Loucy (cell line): ENCODE measurements at regions not wholly inside any gene's neighbourhood (a gene's known extent, or its start where the extent isn't known, plus 50 kb on each side); places are given as distances from the start of the nearest gene placed in this dataset.

Source experiments
- H2AFZ ChIP-seq: fragments of 200-600 bp; sonication (generic); 2 replicates; pipeline ENCODE4 v1.6.0; 2016; ENCODE audit warnings: antibody characterized with exemption, mild to moderate bottlenecking, low read length, moderate library complexity
- H3F3A ChIP-seq: fragments of 200-600 bp; 2 replicates; pipeline ENCODE4 v1.6.0; 2016; ENCODE audit warnings: antibody characterized with exemption, low read depth, mild to moderate bottlenecking
- H3K27me3 ChIP-seq: fragments of 200-600 bp; sonication (generic); 2 replicates; pipeline ENCODE4 v1.6.1; 2014; ENCODE audit warnings: low read length, mild to moderate bottlenecking; ENCODE audit not compliant: insufficient read depth, poor library complexity, severe bottlenecking
- H3K36me3 ChIP-seq: fragments of 200-600 bp; sonication (generic); 2 replicates; pipeline ENCODE4 v1.6.1; 2016; ENCODE audit warnings: low read length; ENCODE audit not compliant: insufficient read depth
- H3K4me1 ChIP-seq: fragments of 200-600 bp; sonication (generic); 2 replicates; pipeline ENCODE4 v1.5.1; 2014; ENCODE audit warnings: low read length, mild to moderate bottlenecking; ENCODE audit not compliant: insufficient read depth, poor library complexity, severe bottlenecking
- H3K4me2 ChIP-seq: fragments of 200-600 bp; sonication (generic); 2 replicates; pipeline ENCODE4 v1.6.0; 2014; ENCODE audit warnings: antibody characterized with exemption, low read length, low read depth, mild to moderate bottlenecking; ENCODE audit not compliant: poor library complexity, severe bottlenecking
- H3K4me3 ChIP-seq: fragments of 200-600 bp; sonication (generic); 2 replicates; pipeline ENCODE4 v1.5.1; 2014; ENCODE audit warnings: low read length, mild to moderate bottlenecking, mixed read lengths; ENCODE audit not compliant: poor library complexity, severe bottlenecking
- H3K79me2 ChIP-seq: fragments of 200-600 bp; sonication (generic); 2 replicates; pipeline ENCODE4 v1.6.1; 2014; ENCODE audit warnings: low read length; ENCODE audit not compliant: insufficient read depth
- H3K9ac ChIP-seq: fragments of 200-600 bp; sonication (generic); 2 replicates; pipeline ENCODE4 v1.6.0; 2014; ENCODE audit warnings: mild to moderate bottlenecking, low read depth, low read length, moderate library complexity; ENCODE audit not compliant: poor library complexity, severe bottlenecking
- H3K9me2 ChIP-seq: fragments of 200-600 bp; sonication (generic); replicated peaks from 2 replicates; pipeline ENCODE4 v1.6.1; 2016; ENCODE audit warnings: low read depth, low read length, mixed read lengths
- H3K9me3 ChIP-seq: fragments of 200-600 bp; sonication (generic); 2 replicates; pipeline ENCODE4 v1.6.1; 2014; ENCODE audit warnings: mild to moderate bottlenecking, antibody characterized with exemption, low read length, low read depth; ENCODE audit not compliant: insufficient read depth
- H4K20me1 ChIP-seq: fragments of 200-600 bp; sonication (generic); 2 replicates; pipeline ENCODE4 v1.6.0; 2014; ENCODE audit warnings: antibody characterized with exemption, low read length, mild to moderate bottlenecking; ENCODE audit not compliant: insufficient read depth, poor library complexity, severe bottlenecking
- CTCF ChIP-seq: fragments of 200-600 bp; sonication (generic); conservative IDR thresholded peaks from 2 replicates; pipeline ENCODE4 v1.5.1; 2014; ENCODE audit warnings: mild to moderate bottlenecking, antibody characterized with exemption, low read length
- EZH2phosphoT487 ChIP-seq: fragments of 200-600 bp; IDR thresholded peaks from 2 replicates; pipeline ENCODE4 v1.6.1; 2018; ENCODE audit warnings: antibody characterized with exemption, mild to moderate bottlenecking, moderate library complexity, borderline replicate concordance

GRCh38 chr2:120496759-120497158 is 150.8 kb downstream of the INHBB start:
- no peak overlapping the region for H2AFZ ChIP-seq
- H3K9ac ChIP-seq, result no peak overlapping the region
- no peaks in the 10 kb centered on the region for H3K9me3 ChIP-seq
- no peak overlapping the region for H3K4me2 ChIP-seq
- H3K79me2 ChIP-seq, result no peaks in the 10 kb centered on the region
- H3K36me3 ChIP-seq, result no peaks in the 10 kb centered on the region
- TF ChIP-seq CTCF (no peak), EZH2phosphoT487 (no peak)
- H3K9me2 ChIP-seq, result no peaks in the 10 kb centered on the region
- no peaks in the 10 kb centered on the region for H4K20me1 ChIP-seq
- no peak overlapping the region for H3K4me3 ChIP-seq
- peaks cover 6% of the 10 kb centered on the region; the same call in 1 of the 2 replicates for H3F3A ChIP-seq
- peaks cover 12% of the 10 kb centered on the region for H3K4me1 ChIP-seq
- H3K27me3 ChIP-seq, result no peaks in the 10 kb centered on the region

GRCh38 chr2:120497261-120497977 is 151.5 kb downstream of the INHBB start:
- peaks cover 6% of the 10 kb centered on the region; the same call in 1 of the 2 replicates for H3F3A ChIP-seq
- no peaks in the 10 kb centered on the region for H3K36me3 ChIP-seq
- no peak overlapping the region for H2AFZ ChIP-seq
- no peak overlapping the region for H3K9ac ChIP-seq
- no peak for TF ChIP-seq CTCF
- no peak for TF ChIP-seq EZH2phosphoT487
- no peaks in the 10 kb centered on the region for H3K27me3 ChIP-seq
- H3K79me2 ChIP-seq, result no peaks in the 10 kb centered on the region
- H3K9me2 ChIP-seq, result no peaks in the 10 kb centered on the region
- no peaks in the 10 kb centered on the region for H3K9me3 ChIP-seq
- no peaks in the 10 kb centered on the region for H4K20me1 ChIP-seq
- no peak overlapping the region for H3K4me3 ChIP-seq
- H3K4me2 ChIP-seq, result no peak overlapping the region
- peaks cover 12% of the 10 kb centered on the region for H3K4me1 ChIP-seq

- H3K4me1 ChIP-seq, result peaks cover 12% of the 10 kb centered on the region
- H4K20me1 ChIP-seq, result no peaks in the 10 kb centered on the region
- no peak overlapping the region for H3K4me3 ChIP-seq
- H3K9me2 ChIP-seq, result no peaks in the 10 kb centered on the region
- no peaks in the 10 kb centered on the region for H3K27me3 ChIP-seq
- H3K79me2 ChIP-seq, result no peaks in the 10 kb centered on the region
- no peak overlapping the region for H3K9ac ChIP-seq
- TF ChIP-seq EZH2phosphoT487 (no peak), CTCF (no peak)
- H3K4me2 ChIP-seq, result no peak overlapping the region
- H3F3A ChIP-seq, result peaks cover 3% of the 10 kb centered on the region; the same call in 1 of the 2 replicates
- no peak overlapping the region for H2AFZ ChIP-seq
- no peaks in the 10 kb centered on the region for H3K9me3 ChIP-seq
- H3K36me3 ChIP-seq, result no peaks in the 10 kb centered on the region
Observed at GRCh38 chr2:120498121-120498520, 152.2 kb downstream of the INHBB start.
